ENCODE measurements at regions not wholly inside any gene's neighbourhood (a gene's known extent, or its start where the extent isn't known, plus 50 kb on each side); places are given as distances from the start of the nearest gene placed in this dataset.

- TF ChIP-seq POLR2A (IDR thresholded peaks at IDR 0.05), result no peak
- no peak for TF ChIP-seq CTCF (IDR thresholded peaks at IDR 0.05)
Measured at GRCh38 chr14:98249476-98249875, 1022.5 kb downstream of the BCL11B start.

GRCh38 chr14:98252820-98253219, 1019.2 kb downstream of the BCL11B start:
- intact Hi-C loops (cut with DNase I), result no loop called here
- H3K27me3 ChIP-seq, result no peaks in the 10 kb centered on the region
- H3K9me3 ChIP-seq, result no peaks in the 10 kb centered on the region
- DNase-seq, result no peak
- H3K4me3 ChIP-seq (replicated peaks in 1 of 3), result no peak overlapping the region
- WGBS, 2 donors, result 62 to 67% methylated on average over 1 of the region's 1 CpG
- no peaks in the 10 kb centered on the region for H3K4me1 ChIP-seq
- no peak overlapping the region for H3K27ac ChIP-seq
- TF ChIP-seq CTCF (IDR thresholded peaks at IDR 0.05), result no peak
- no peak for TF ChIP-seq POLR2A (IDR thresholded peaks at IDR 0.05)
- no peaks in the 10 kb centered on the region for H3K36me3 ChIP-seq

More at GRCh38 chr14:98249476-98249875, 1022.5 kb downstream of the BCL11B start:
- Histone ChIP-seq H3K27ac (no peak overlapping the region), H3K4me3 (replicated peaks in 1 of 3) (no peak overlapping the region), H3K9me3 (no peaks in the 10 kb centered on the region), H3K4me1 (no peaks in the 10 kb centered on the region), H3K36me3 (no peaks in the 10 kb centered on the region), H3K27me3 (no peaks in the 10 kb centered on the region)
- intact Hi-C loops (cut with DNase I), result no loop called here
- DNase-seq, result no peak
- 45 to 50% methylated on average over 2 of the region's 2 CpGs for WGBS, 2 donors

DNA sequence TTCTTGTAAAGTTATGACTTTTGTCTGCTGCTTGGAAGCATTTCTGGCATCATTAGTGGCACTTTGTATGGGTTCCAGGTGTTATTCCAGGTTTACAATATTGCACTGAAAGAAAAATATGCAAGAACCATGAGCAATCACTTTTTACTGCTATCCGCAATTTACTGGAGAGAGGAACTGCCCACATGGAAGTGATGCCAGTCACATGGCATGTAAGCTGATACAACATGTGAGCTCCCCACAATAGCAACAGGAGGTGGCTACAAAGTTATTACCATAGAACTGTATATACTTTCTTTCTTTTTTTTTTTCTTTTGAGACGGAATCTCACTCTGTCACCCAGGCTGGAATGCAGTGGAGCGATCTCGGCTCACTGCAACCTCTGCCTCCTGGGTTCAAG, 1012.1 kb downstream of the BCL11B start:
- Histone ChIP-seq H3K27ac (no peak overlapping the region), H3K4me3 (replicated peaks in 1 of 3) (no peak overlapping the region), H3K36me3 (no peaks in the 10 kb centered on the region), H3K27me3 (no peaks in the 10 kb centered on the region), H3K9me3 (no peaks in the 10 kb centered on the region), H3K4me1 (no peaks in the 10 kb centered on the region)
- intact Hi-C loops (cut with DNase I), result no loop called here
- TF ChIP-seq CTCF (IDR thresholded peaks at IDR 0.05) (no peak), POLR2A (IDR thresholded peaks at IDR 0.05) (no peak)
- DNase-seq, result no peak
- 76% methylated on average over 4 of the region's 4 CpGs for WGBS, 2 donors

- 89 to 96% methylated on average over 5 of the region's 5 CpGs for WGBS, 2 donors
- TF ChIP-seq POLR2A (IDR thresholded peaks at IDR 0.05), result no peak
- Histone ChIP-seq H3K27me3 (no peaks in the 10 kb centered on the region), H3K36me3 (no peaks in the 10 kb centered on the region), H3K4me3 (replicated peaks in 1 of 3) (no peak overlapping the region), H3K4me1 (no peaks in the 10 kb centered on the region), H3K27ac (no peak overlapping the region), H3K9me3 (no peaks in the 10 kb centered on the region)
- intact Hi-C loops (cut with DNase I), result no loop called here
- no peak for DNase-seq
Measured at GRCh38 chr14:98262566-98262965, 1009.4 kb downstream of the BCL11B start.

- DNase-seq, result no peak
- H3K4me1 ChIP-seq, result no peaks in the 10 kb centered on the region
- TF ChIP-seq POLR2A (IDR thresholded peaks at IDR 0.05) (no peak), CTCF (IDR thresholded peaks at IDR 0.05) (no peak)
- no peaks in the 10 kb centered on the region for H3K27me3 ChIP-seq
- no peaks in the 10 kb centered on the region for H3K9me3 ChIP-seq
- intact Hi-C loops (cut with DNase I), result no loop called here
- no peak overlapping the region for H3K4me3 ChIP-seq (replicated peaks in 1 of 3)
- no peak overlapping the region for H3K27ac ChIP-seq
- H3K36me3 ChIP-seq, result no peaks in the 10 kb centered on the region
Measured at GRCh38 chr14:98269533-98269932, 1002.5 kb downstream of the BCL11B start.

DNA sequence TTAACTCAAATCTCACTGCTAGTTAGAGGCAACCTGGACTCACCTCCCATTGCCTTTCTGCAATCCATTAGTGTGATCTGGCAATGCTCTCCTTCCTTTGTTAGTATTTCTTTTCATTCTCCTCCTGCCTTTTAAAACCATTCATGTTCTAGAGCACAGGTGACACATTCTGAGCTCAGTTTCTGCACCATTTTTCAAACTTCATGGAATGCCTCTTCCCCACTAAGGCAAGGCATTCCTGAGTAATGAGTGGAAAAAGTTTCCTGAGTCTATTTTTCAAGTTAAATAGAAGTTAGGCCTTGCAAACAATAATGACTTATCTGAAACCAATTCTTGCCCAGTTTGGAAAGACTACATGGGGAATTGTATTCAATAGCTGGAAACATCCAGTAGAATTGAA, 1001.8 kb downstream of the BCL11B start:
- no peaks in the 10 kb centered on the region for H3K27me3 ChIP-seq
- intact Hi-C loops (cut with DNase I), result no loop called here
- H3K9me3 ChIP-seq, result no peaks in the 10 kb centered on the region
- TF ChIP-seq POLR2A (IDR thresholded peaks at IDR 0.05) (no peak), CTCF (IDR thresholded peaks at IDR 0.05) (no peak)
- H3K4me3 ChIP-seq (replicated peaks in 1 of 3), result no peak overlapping the region
- DNase-seq, result no peak
- H3K36me3 ChIP-seq, result no peaks in the 10 kb centered on the region
- no peaks in the 10 kb centered on the region for H3K4me1 ChIP-seq
- no peak overlapping the region for H3K27ac ChIP-seq
